Breast epithelium (tissue), 3 donors: ENCODE measurements at regions not wholly inside any gene's neighbourhood (a gene's known extent, or its start where the extent isn't known, plus 50 kb on each side); places are given as distances from the start of the nearest gene placed in this dataset.

ENCODE experiments used
- CTCF ChIP-seq, 3 donors: fragments of 450-650 bp; IDR thresholded peaks; one replicate each; pipeline ENCODE4 v1.5.1; 2016 to 2017; ENCODE audit warnings: antibody characterized with exemption in 3 of 3, mild to moderate bottlenecking in 3 of 3, moderate library complexity in 3 of 3
- POLR2A ChIP-seq: fragments of 450-650 bp; IDR thresholded peaks from one replicate; pipeline ENCODE4 v1.6.1; 2016; ENCODE audit warnings: antibody characterized with exemption, mild to moderate bottlenecking, moderate library complexity
- POLR2AphosphoS5 ChIP-seq, 3 donors: sonication (generic); formaldehyde crosslinking; IDR thresholded peaks; one replicate each; pipeline ENCODE4 v1.6.1; 2017; ENCODE audit warnings: antibody characterized with exemption in 3 of 3

DNA sequence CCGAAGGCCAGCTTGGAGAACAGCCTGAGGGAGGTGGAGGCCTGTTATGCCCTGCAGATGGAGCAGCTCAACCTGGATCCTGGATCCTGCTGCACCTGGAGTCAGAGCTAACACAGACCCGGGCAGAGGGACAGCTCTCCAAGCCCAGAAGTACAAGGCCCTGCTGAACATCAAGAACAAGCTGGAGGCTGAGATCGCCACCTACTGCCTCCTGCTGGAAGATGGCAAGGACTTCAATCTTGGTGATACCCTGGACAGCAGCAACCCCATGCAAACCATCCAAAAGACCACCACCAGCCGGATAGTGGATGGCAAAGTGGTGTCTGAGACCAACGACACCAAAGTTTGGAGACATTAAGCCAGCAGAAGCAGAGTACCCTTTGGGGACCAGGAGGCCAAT, 223.5 kb upstream of the ID4 start:
- no peak for TF ChIP-seq CTCF (IDR thresholded peaks at IDR 0.05)
- no peak for TF ChIP-seq POLR2AphosphoS5 (IDR thresholded peaks at IDR 0.05)
- no peak for TF ChIP-seq POLR2A
